ENCODE measurements at regions not wholly inside any gene's neighbourhood (a gene's known extent, or its start where the extent isn't known, plus 50 kb on each side); places are given as distances from the start of the nearest gene placed in this dataset.

- in situ Hi-C loops (cut with HindIII; ENCODE audit: low sequenced_read_pairs), result no loop called here
Measured at GRCh38 chr3:178048768-178049167, 487.5 kb upstream of the KCNMB2 start.

- in situ Hi-C loops (cut with HindIII; ENCODE audit: low sequenced_read_pairs), result no loop called here
Measured at GRCh38 chr3:178054471-178054870, 481.8 kb upstream of the KCNMB2 start.

GRCh38 chr3:178055939-178056338 is 480.3 kb upstream of the KCNMB2 start:
- in situ Hi-C loops (cut with HindIII; ENCODE audit: low sequenced_read_pairs), result no loop called here

GRCh38 chr3:178056868-178057267 is 479.4 kb upstream of the KCNMB2 start:
- in situ Hi-C loops (cut with HindIII; ENCODE audit: low sequenced_read_pairs), result no loop called here

- in situ Hi-C loops (cut with HindIII; ENCODE audit: low sequenced_read_pairs), result no loop called here
Measured at GRCh38 chr3:178058629-178059028, 477.6 kb upstream of the KCNMB2 start.

GRCh38 chr3:178059119-178059518 is 477.1 kb upstream of the KCNMB2 start:
- in situ Hi-C loops (cut with HindIII; ENCODE audit: low sequenced_read_pairs), result no loop called here

GRCh38 chr3:178059836-178060235 is 476.4 kb upstream of the KCNMB2 start:
- in situ Hi-C loops (cut with HindIII; ENCODE audit: low sequenced_read_pairs), result no loop called here

GRCh38 chr3:178060407-178060806 is 475.8 kb upstream of the KCNMB2 start:
- in situ Hi-C loops (cut with HindIII; ENCODE audit: low sequenced_read_pairs), result no loop called here

GRCh38 chr3:178062126-178062525 is 474.1 kb upstream of the KCNMB2 start:
- in situ Hi-C loops (cut with HindIII; ENCODE audit: low sequenced_read_pairs), result no loop called here

GRCh38 chr3:178063461-178063860 is 472.8 kb upstream of the KCNMB2 start:
- in situ Hi-C loops (cut with HindIII; ENCODE audit: low sequenced_read_pairs), result no loop called here

- in situ Hi-C loops (cut with HindIII; ENCODE audit: low sequenced_read_pairs), result no loop called here
Measured at GRCh38 chr3:178067721-178068120, 468.5 kb upstream of the KCNMB2 start.

GRCh38 chr3:178072391-178073305 is 463.6 kb upstream of the KCNMB2 start:
- in situ Hi-C loops (cut with HindIII; ENCODE audit: low sequenced_read_pairs), result no loop called here

- in situ Hi-C loops (cut with HindIII; ENCODE audit: low sequenced_read_pairs), result no loop called here
Measured at GRCh38 chr3:178073366-178073765, 462.9 kb upstream of the KCNMB2 start.

GRCh38 chr3:178075344-178075743 is 460.9 kb upstream of the KCNMB2 start:
- in situ Hi-C loops (cut with HindIII; ENCODE audit: low sequenced_read_pairs), result loop anchor here (5.0 kb wide), 1 partner anchor 48 kb away; no protein-coding TSS in a partner anchor

GRCh38 chr3:178078953-178079352 is 457.3 kb upstream of the KCNMB2 start:
- in situ Hi-C loops (cut with HindIII; ENCODE audit: low sequenced_read_pairs), result loop anchor here (5.0 kb wide), 1 partner anchor 52 kb away; no protein-coding TSS in a partner anchor

- in situ Hi-C loops (cut with HindIII; ENCODE audit: low sequenced_read_pairs), result loop anchor here (5.0 kb wide), 1 partner anchor 53 kb away; no protein-coding TSS in a partner anchor
Measured at GRCh38 chr3:178079966-178080365, 456.3 kb upstream of the KCNMB2 start.

- in situ Hi-C loops (cut with HindIII; ENCODE audit: low sequenced_read_pairs), result no loop called here
Measured at GRCh38 chr3:178082326-178082906, 453.8 kb upstream of the KCNMB2 start.

GRCh38 chr3:178083906-178084866 is 452.1 kb upstream of the KCNMB2 start:
- in situ Hi-C loops (cut with HindIII; ENCODE audit: low sequenced_read_pairs), result no loop called here

- in situ Hi-C loops (cut with HindIII; ENCODE audit: low sequenced_read_pairs), result no loop called here
Measured at GRCh38 chr3:178084938-178085816, 451.1 kb upstream of the KCNMB2 start.

- in situ Hi-C loops (cut with HindIII; ENCODE audit: low sequenced_read_pairs), result no loop called here
Measured at GRCh38 chr3:178085817-178086123, 450.5 kb upstream of the KCNMB2 start.
